ENCODE measurements at regions not wholly inside any gene's neighbourhood (a gene's known extent, or its start where the extent isn't known, plus 50 kb on each side); places are given as distances from the start of the nearest gene placed in this dataset.

DNA sequence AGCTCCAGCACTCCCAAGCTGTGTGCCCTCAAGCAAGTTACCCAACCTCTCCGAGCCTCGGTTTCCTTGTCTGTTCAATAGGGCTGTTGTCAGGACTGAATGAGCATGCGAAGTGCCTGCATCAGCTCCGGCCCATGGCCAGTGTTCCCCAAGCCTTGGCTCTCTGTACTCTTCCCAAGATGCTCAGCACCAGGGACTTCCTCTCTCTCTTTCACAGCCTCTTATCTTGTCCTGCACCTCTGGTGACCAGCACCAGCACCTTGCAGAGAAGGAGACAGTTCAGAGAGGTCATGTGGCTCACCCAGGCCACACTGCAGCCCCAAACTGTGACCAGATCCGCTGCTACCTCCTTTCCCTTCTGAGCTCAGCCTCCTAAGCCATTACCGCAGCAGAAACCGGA lies 120.3 kb upstream of the ANO1 start:
- in situ Hi-C loops (cut with HindIII; ENCODE audit: low pct_unique_long_range_greater_than_20kb, low sequenced_read_pairs): loop anchor here (25.0 kb wide), 1 partner anchor 229 kb away; no protein-coding TSS in a partner anchor
- CTCF ChIA-PET: interaction anchor here (0.6 kb wide), 1 partner anchor 279 kb away, joined by 3 read pairs; no protein-coding TSS in a partner anchor

GRCh38 chr11:69958308-69958707 lies 119.8 kb upstream of the ANO1 start:
- ATAC-seq (no peak), DNase-seq (ENCODE audit: low read depth, low spot score) (no peak)
- no peaks in the 10 kb centered on the region for H3K9me3 ChIP-seq (ENCODE audit: control insufficient read depth, insufficient read depth, low read depth, low read length)
- H3K4me1 ChIP-seq (ENCODE audit: control insufficient read depth, insufficient read depth, low read length): no peaks in the 10 kb centered on the region
- no TSS peak for BruUV-seq (replicated peaks)
- intact Hi-C loops (cut with micrococcal nuclease; ENCODE audit: unreplicated experiment): no loop called here
- no peak for TF ChIP-seq SIN3A (IDR thresholded peaks at IDR 0.05; ENCODE audit: borderline replicate concordance, insufficient read depth, low read depth, low read length)
- no peak for TF ChIP-seq TCF7L2 (IDR thresholded peaks at IDR 0.05; ENCODE audit: low read depth, low read length)
- TF ChIP-seq, protein P1, sequence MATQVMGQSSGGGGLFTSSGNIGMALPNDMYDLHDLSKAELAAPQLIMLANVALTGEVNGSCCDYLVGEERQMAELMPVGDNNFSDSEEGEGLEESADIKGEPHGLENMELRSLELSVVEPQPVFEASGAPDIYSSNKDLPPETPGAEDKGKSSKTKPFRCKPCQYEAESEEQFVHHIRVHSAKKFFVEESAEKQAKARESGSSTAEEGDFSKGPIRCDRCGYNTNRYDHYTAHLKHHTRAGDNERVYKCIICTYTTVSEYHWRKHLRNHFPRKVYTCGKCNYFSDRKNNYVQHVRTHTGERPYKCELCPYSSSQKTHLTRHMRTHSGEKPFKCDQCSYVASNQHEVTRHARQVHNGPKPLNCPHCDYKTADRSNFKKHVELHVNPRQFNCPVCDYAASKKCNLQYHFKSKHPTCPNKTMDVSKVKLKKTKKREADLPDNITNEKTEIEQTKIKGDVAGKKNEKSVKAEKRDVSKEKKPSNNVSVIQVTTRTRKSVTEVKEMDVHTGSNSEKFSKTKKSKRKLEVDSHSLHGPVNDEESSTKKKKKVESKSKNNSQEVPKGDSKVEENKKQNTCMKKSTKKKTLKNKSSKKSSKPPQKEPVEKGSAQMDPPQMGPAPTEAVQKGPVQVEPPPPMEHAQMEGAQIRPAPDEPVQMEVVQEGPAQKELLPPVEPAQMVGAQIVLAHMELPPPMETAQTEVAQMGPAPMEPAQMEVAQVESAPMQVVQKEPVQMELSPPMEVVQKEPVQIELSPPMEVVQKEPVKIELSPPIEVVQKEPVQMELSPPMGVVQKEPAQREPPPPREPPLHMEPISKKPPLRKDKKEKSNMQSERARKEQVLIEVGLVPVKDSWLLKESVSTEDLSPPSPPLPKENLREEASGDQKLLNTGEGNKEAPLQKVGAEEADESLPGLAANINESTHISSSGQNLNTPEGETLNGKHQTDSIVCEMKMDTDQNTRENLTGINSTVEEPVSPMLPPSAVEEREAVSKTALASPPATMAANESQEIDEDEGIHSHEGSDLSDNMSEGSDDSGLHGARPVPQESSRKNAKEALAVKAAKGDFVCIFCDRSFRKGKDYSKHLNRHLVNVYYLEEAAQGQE (IDR thresholded peaks at IDR 0.05; ENCODE audit: insufficient read depth in 1 of 2, low read depth in 2 of 2, low read length in 1 of 2): no peak
- no peak for TF ChIP-seq POLR2AphosphoS5 (IDR thresholded peaks at IDR 0.05; ENCODE audit: low read depth, low read length)
- TF ChIP-seq, protein P2, sequence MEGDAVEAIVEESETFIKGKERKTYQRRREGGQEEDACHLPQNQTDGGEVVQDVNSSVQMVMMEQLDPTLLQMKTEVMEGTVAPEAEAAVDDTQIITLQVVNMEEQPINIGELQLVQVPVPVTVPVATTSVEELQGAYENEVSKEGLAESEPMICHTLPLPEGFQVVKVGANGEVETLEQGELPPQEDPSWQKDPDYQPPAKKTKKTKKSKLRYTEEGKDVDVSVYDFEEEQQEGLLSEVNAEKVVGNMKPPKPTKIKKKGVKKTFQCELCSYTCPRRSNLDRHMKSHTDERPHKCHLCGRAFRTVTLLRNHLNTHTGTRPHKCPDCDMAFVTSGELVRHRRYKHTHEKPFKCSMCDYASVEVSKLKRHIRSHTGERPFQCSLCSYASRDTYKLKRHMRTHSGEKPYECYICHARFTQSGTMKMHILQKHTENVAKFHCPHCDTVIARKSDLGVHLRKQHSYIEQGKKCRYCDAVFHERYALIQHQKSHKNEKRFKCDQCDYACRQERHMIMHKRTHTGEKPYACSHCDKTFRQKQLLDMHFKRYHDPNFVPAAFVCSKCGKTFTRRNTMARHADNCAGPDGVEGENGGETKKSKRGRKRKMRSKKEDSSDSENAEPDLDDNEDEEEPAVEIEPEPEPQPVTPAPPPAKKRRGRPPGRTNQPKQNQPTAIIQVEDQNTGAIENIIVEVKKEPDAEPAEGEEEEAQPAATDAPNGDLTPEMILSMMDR (IDR thresholded peaks at IDR 0.05): no peak
- CTCF ChIA-PET: interaction anchor here (0.6 kb wide), 1 partner anchor 40 kb away, joined by 4 read pairs; no protein-coding TSS in a partner anchor
- POLR2A ChIA-PET: interaction anchor here (0.7 kb wide), 1 partner anchor 12 kb away, joined by 5 read pairs; no protein-coding TSS in a partner anchor
- no peak overlapping the region for H3K4me3 ChIP-seq (ENCODE audit: low read depth in 2 of 2, low read length in 2 of 2)
- H3K27ac ChIP-seq (ENCODE audit: low read length): no peak overlapping the region
- no peaks in the 10 kb centered on the region for H3K36me3 ChIP-seq (ENCODE audit: control insufficient read depth, insufficient read depth, low read length)
- in situ Hi-C loops (cut with HindIII; ENCODE audit: low pct_unique_long_range_greater_than_20kb, low sequenced_read_pairs): loop anchor here (25.0 kb wide), 1 partner anchor 229 kb away; no protein-coding TSS in a partner anchor
- H3K27me3 ChIP-seq (ENCODE audit: control insufficient read depth, insufficient read depth, low read length): no peaks in the 10 kb centered on the region

More for the DNA sequence above, 120.3 kb upstream of the ANO1 start:
- Histone ChIP-seq H3K27me3 (ENCODE audit: control insufficient read depth, insufficient read depth, low read length) (no peaks in the 10 kb centered on the region), H3K36me3 (ENCODE audit: control insufficient read depth, insufficient read depth, low read length) (no peaks in the 10 kb centered on the region), H3K4me1 (ENCODE audit: control insufficient read depth, insufficient read depth, low read length) (no peaks in the 10 kb centered on the region), H3K27ac (ENCODE audit: low read length) (no peak overlapping the region), H3K4me3 (ENCODE audit: low read depth in 2 of 2, low read length in 2 of 2) (no peak overlapping the region), H3K9me3 (ENCODE audit: control insufficient read depth, insufficient read depth, low read depth, low read length) (no peaks in the 10 kb centered on the region)
- no TSS peak for BruUV-seq (replicated peaks)
- no peak for ATAC-seq
- no peak for DNase-seq (ENCODE audit: low read depth, low spot score)
- no peak for TF ChIP-seq POLR2AphosphoS5 (IDR thresholded peaks at IDR 0.05; ENCODE audit: low read depth, low read length)
- TF ChIP-seq, protein P2 (IDR thresholded peaks at IDR 0.05): no peak
- TF ChIP-seq, protein P1 (IDR thresholded peaks at IDR 0.05; ENCODE audit: insufficient read depth in 1 of 2, low read depth in 2 of 2, low read length in 1 of 2): no peak
- no peak for TF ChIP-seq TCF7L2 (IDR thresholded peaks at IDR 0.05; ENCODE audit: low read depth, low read length)
- TF ChIP-seq SIN3A (IDR thresholded peaks at IDR 0.05; ENCODE audit: borderline replicate concordance, insufficient read depth, low read depth, low read length): no peak
- intact Hi-C loops (cut with micrococcal nuclease; ENCODE audit: unreplicated experiment): no loop called here
- POLR2A ChIA-PET: no interaction called here

All from Panc1 (cell line).